ENCODE measurements at regions not wholly inside any gene's neighbourhood (a gene's known extent, or its start where the extent isn't known, plus 50 kb on each side); places are given as distances from the start of the nearest gene placed in this dataset.
A peak's percentile ranks its signal among the peaks of the same experiment; 100 is the strongest.
"Not testable (repeated sequence)": the region's sequence is repeated elsewhere in the genome, so short reads cannot be mapped to it uniquely, and the experiment has no call there.

GRCh38 chr4:81724925-81725329 is 253.2 kb upstream of the RASGEF1B start:
- DNase-seq (peak; percentile 85), ATAC-seq (peak; percentile 100)
- peaks cover 3% of the 10 kb centered on the region for H3K27me3 Mint-ChIP-seq
- no peaks in the 10 kb centered on the region for H3K36me3 Mint-ChIP-seq (ENCODE audit: low read depth)
- no peak overlapping the region for H3K4me3 Mint-ChIP-seq
- ChIA-PET POLR2A (interaction anchor here (0.7 kb wide), 1 partner anchor 74 kb away, joined by 4 read pairs; no protein-coding TSS in a partner anchor), CTCF (interaction anchor here (0.7 to 1.7 kb wide), 4 partner anchors 107 to 259 kb away, joined by 3 to 5 read pairs (median 3); no protein-coding TSS in a partner anchor)
- peaks cover 3% of the 10 kb centered on the region for H3K9me3 Mint-ChIP-seq (ENCODE audit: low read depth)
- H3K27ac Mint-ChIP-seq = no peak overlapping the region
- peaks cover 17% of the 10 kb centered on the region for H3K4me1 Mint-ChIP-seq
- intact Hi-C loops (cut with DNase I, micrococcal nuclease) = loop anchor here (1.0 to 5.0 kb wide), 5 partner anchors 78 to 254 kb away; partner anchors contain the start of gene RASGEF1B (in 2 of the 2)

- Mint-ChIP-seq H3K4me3 (no peak overlapping the region), H3K4me1 (peaks cover 17% of the 10 kb centered on the region), H3K27ac (no peak overlapping the region), H3K36me3 (ENCODE audit: low read depth) (no peaks in the 10 kb centered on the region), H3K9me3 (ENCODE audit: low read depth) (peaks cover under 1% of the 10 kb centered on the region), H3K27me3 (peaks cover 3% of the 10 kb centered on the region)
- intact Hi-C loops (cut with DNase I, micrococcal nuclease) = loop anchor here (2.0 kb wide), 1 partner anchor 253 kb away; the partner anchor contains the start of gene RASGEF1B (in 2 of the 2)
- POLR2A ChIA-PET = interaction anchor here (0.7 kb wide), 1 partner anchor 73 kb away, joined by 4 read pairs; no protein-coding TSS in a partner anchor
- CTCF ChIA-PET = interaction anchor here (0.7 to 1.7 kb wide), 3 partner anchors 15 to 258 kb away, joined by 3 to 5 read pairs (median 3); no protein-coding TSS in a partner anchor
- ATAC-seq (no peak), DNase-seq (no peak)
These were observed 252.3 kb upstream of the RASGEF1B start for GRCh38 chr4:81723927-81724587.

GRCh38 chr4:81723019-81723884 is 251.5 kb upstream of the RASGEF1B start:
- ChIA-PET CTCF (interaction anchor here (0.8 kb wide), 1 partner anchor 16 kb away, joined by 3 read pairs; no protein-coding TSS in a partner anchor), POLR2A (no interaction called here)
- Mint-ChIP-seq H3K4me3 (no peak overlapping the region), H3K36me3 (ENCODE audit: low read depth) (no peaks in the 10 kb centered on the region), H3K9me3 (ENCODE audit: low read depth) (no peaks in the 10 kb centered on the region), H3K27me3 (peaks cover 1% of the 10 kb centered on the region), H3K4me1 (peaks cover 17% of the 10 kb centered on the region), H3K27ac (no peak overlapping the region)
- DNase-seq = no peak
- ATAC-seq = no peak
- intact Hi-C loops (cut with DNase I, micrococcal nuclease) = no loop called here

- DNase-seq (no peak), ATAC-seq (no peak)
- POLR2A ChIA-PET = no interaction called here
- H3K36me3 Mint-ChIP-seq (ENCODE audit: low read depth) = no peaks in the 10 kb centered on the region
- peaks cover 17% of the 10 kb centered on the region for H3K4me1 Mint-ChIP-seq
- no peak overlapping the region for H3K27ac Mint-ChIP-seq
- H3K27me3 Mint-ChIP-seq = no peaks in the 10 kb centered on the region
- intact Hi-C loops (cut with DNase I, micrococcal nuclease) = no loop called here
- H3K4me3 Mint-ChIP-seq = no peak overlapping the region
- CTCF ChIA-PET = no interaction called here
- H3K9me3 Mint-ChIP-seq (ENCODE audit: low read depth) = no peaks in the 10 kb centered on the region
These were observed 250.7 kb upstream of the RASGEF1B start for GRCh38 chr4:81722290-81722851.

- no peak overlapping the region for H3K27ac Mint-ChIP-seq
- H3K4me3 Mint-ChIP-seq = no peak overlapping the region
- POLR2A ChIA-PET = no interaction called here
- no peak for ATAC-seq
- no peak for DNase-seq
- peaks cover 2% of the 10 kb centered on the region for H3K4me1 Mint-ChIP-seq
- CTCF ChIA-PET = no interaction called here
- H3K9me3 Mint-ChIP-seq (ENCODE audit: low read depth) = no peaks in the 10 kb centered on the region
- peaks cover 2% of the 10 kb centered on the region for H3K27me3 Mint-ChIP-seq
- H3K36me3 Mint-ChIP-seq (ENCODE audit: low read depth) = no peaks in the 10 kb centered on the region
- intact Hi-C loops (cut with DNase I, micrococcal nuclease) = no loop called here
These were observed 244.1 kb upstream of the RASGEF1B start for GRCh38 chr4:81715757-81716156.

- H3K27ac Mint-ChIP-seq; POLR2A ChIA-PET; CTCF ChIA-PET; DNase-seq; H3K4me3 Mint-ChIP-seq; H3K27me3 Mint-ChIP-seq; H3K4me1 Mint-ChIP-seq; intact Hi-C loops (cut with DNase I, micrococcal nuclease); ATAC-seq; H3K9me3 Mint-ChIP-seq (ENCODE audit: low read depth); H3K36me3 Mint-ChIP-seq (ENCODE audit: low read depth): not testable (repeated sequence)
These were observed 243.7 kb upstream of the RASGEF1B start for GRCh38 chr4:81715357-81715756.

GRCh38 chr4:81714291-81714690 is 242.6 kb upstream of the RASGEF1B start:
- Mint-ChIP-seq H3K27me3 (peaks cover 2% of the 10 kb centered on the region), H3K4me1 (peaks cover 2% of the 10 kb centered on the region), H3K4me3 (no peak overlapping the region), H3K27ac (no peak overlapping the region), H3K36me3 (ENCODE audit: low read depth) (no peaks in the 10 kb centered on the region), H3K9me3 (ENCODE audit: low read depth) (no peaks in the 10 kb centered on the region)
- POLR2A ChIA-PET = no interaction called here
- intact Hi-C loops (cut with DNase I, micrococcal nuclease) = no loop called here
- DNase-seq (no peak), ATAC-seq (no peak)
- CTCF ChIA-PET = interaction anchor here (0.6 kb wide), 1 partner anchor 581 kb away, joined by 3 read pairs; no protein-coding TSS in a partner anchor

GRCh38 chr4:81712714-81713113 is 241.0 kb upstream of the RASGEF1B start:
- intact Hi-C loops (cut with DNase I, micrococcal nuclease) = no loop called here
- DNase-seq = no peak
- no peak for ATAC-seq
- Mint-ChIP-seq H3K27ac (no peak overlapping the region), H3K4me1 (peaks cover 2% of the 10 kb centered on the region), H3K4me3 (no peak overlapping the region), H3K9me3 (ENCODE audit: low read depth) (no peaks in the 10 kb centered on the region), H3K27me3 (peaks cover 2% of the 10 kb centered on the region), H3K36me3 (ENCODE audit: low read depth) (no peaks in the 10 kb centered on the region)
- ChIA-PET POLR2A (no interaction called here), CTCF (interaction anchor here (1.3 kb wide), 1 partner anchor 245 kb away, joined by 3 read pairs; no protein-coding TSS in a partner anchor)

- ChIA-PET CTCF (no interaction called here), POLR2A (interaction anchor here (0.6 kb wide), 1 partner anchor 80 kb away, joined by 4 read pairs; no protein-coding TSS in a partner anchor)
- intact Hi-C loops (cut with DNase I, micrococcal nuclease) = no loop called here
- Mint-ChIP-seq H3K4me3 (no peak overlapping the region), H3K4me1 (no peaks in the 10 kb centered on the region), H3K36me3 (ENCODE audit: low read depth) (no peaks in the 10 kb centered on the region), H3K27ac (no peak overlapping the region), H3K9me3 (ENCODE audit: low read depth) (no peaks in the 10 kb centered on the region), H3K27me3 (no peaks in the 10 kb centered on the region)
- no peak for DNase-seq
- no peak for ATAC-seq
These were observed 232.8 kb upstream of the RASGEF1B start for GRCh38 chr4:81704461-81704860.

GRCh38 chr4:81700189-81700588 is 228.5 kb upstream of the RASGEF1B start:
- POLR2A ChIA-PET = no interaction called here
- no peaks in the 10 kb centered on the region for H3K36me3 Mint-ChIP-seq (ENCODE audit: low read depth)
- intact Hi-C loops (cut with DNase I, micrococcal nuclease) = no loop called here
- no peak overlapping the region for H3K27ac Mint-ChIP-seq
- no peaks in the 10 kb centered on the region for H3K9me3 Mint-ChIP-seq (ENCODE audit: low read depth)
- CTCF ChIA-PET = no interaction called here
- H3K4me3 Mint-ChIP-seq = no peak overlapping the region
- ATAC-seq = no peak
- no peaks in the 10 kb centered on the region for H3K27me3 Mint-ChIP-seq
- DNase-seq = no peak
- no peaks in the 10 kb centered on the region for H3K4me1 Mint-ChIP-seq

- no peak for DNase-seq
- ChIA-PET CTCF (interaction anchor here (1.3 kb wide), 1 partner anchor 146 kb away, joined by 4 read pairs; no protein-coding TSS in a partner anchor), POLR2A (no interaction called here)
- Mint-ChIP-seq H3K36me3 (ENCODE audit: low read depth) (no peaks in the 10 kb centered on the region), H3K4me1 (no peaks in the 10 kb centered on the region), H3K27ac (no peak overlapping the region), H3K27me3 (no peaks in the 10 kb centered on the region), H3K9me3 (ENCODE audit: low read depth) (no peaks in the 10 kb centered on the region), H3K4me3 (no peak overlapping the region)
- intact Hi-C loops (cut with DNase I, micrococcal nuclease) = no loop called here
- ATAC-seq = no peak
These were observed 227.0 kb upstream of the RASGEF1B start for GRCh38 chr4:81698538-81699296.

Measured in activated CD4-positive, alpha-beta T cell treated with anti-CD3 and anti-CD28 coated beads for 36 hours (primary cell).